Loucy (cell line): ENCODE measurements at regions not wholly inside any gene's neighbourhood (a gene's known extent, or its start where the extent isn't known, plus 50 kb on each side); places are given as distances from the start of the nearest gene placed in this dataset.

Experiments
- CTCF ChIP-seq: fragments of 200-600 bp; sonication (generic); conservative IDR thresholded peaks from 2 replicates; pipeline ENCODE4 v1.5.1; 2014; ENCODE audit warnings: mild to moderate bottlenecking, antibody characterized with exemption, low read length
- EZH2phosphoT487 ChIP-seq: fragments of 200-600 bp; IDR thresholded peaks from 2 replicates; pipeline ENCODE4 v1.6.1; 2018; ENCODE audit warnings: antibody characterized with exemption, mild to moderate bottlenecking, moderate library complexity, borderline replicate concordance

DNA sequence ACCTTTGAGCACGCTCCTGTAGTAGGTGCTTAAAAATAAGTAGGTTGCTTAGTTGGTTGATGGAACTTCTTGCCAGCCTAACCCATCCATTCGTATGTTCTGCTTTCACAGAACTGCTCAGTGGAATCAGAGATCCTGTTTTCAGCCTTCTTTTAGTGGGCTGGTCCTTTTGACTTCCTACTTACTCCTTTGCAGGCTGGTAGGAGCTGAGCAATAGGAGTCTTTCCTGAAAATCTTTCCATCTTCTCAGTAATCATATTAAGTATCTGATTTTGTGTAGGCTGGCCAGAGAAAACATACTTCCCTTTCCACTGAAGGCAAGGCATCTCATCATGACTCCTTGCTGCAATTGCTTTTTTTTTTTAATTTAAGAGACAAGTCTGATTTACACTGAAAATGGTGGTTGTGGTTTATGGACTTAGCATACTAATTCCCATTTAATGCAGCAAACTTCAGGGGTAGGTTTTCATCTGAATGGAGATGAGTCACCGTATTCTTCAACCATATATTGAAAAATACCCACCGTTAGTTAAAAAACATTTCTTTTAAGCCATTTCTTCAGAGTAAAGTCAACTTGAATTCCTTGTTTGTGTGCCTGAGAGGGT is 208.0 kb downstream of the ZNF365 start:
- TF ChIP-seq CTCF (no peak), EZH2phosphoT487 (no peak)
